Mesodermal cell (in vitro differentiated cells): ENCODE measurements at regions not wholly inside any gene's neighbourhood (a gene's known extent, or its start where the extent isn't known, plus 50 kb on each side); places are given as distances from the start of the nearest gene placed in this dataset.

ENCODE experiments used
- H3K27ac ChIP-seq: 2 replicates; pipeline ENCODE4 v1.7.0; 2013; ENCODE audit warnings: mild to moderate bottlenecking, low read depth, low read length, moderate library complexity; ENCODE audit not compliant: severe bottlenecking
- H3K36me3 ChIP-seq: 2 replicates; pipeline ENCODE4 v1.7.1; 2013; ENCODE audit warnings: mild to moderate bottlenecking, low read length, moderate library complexity; ENCODE audit not compliant: control insufficient read depth, insufficient read depth
- H3K4me1 ChIP-seq: one replicate; pipeline ENCODE4 v1.7.1; 2013; ENCODE audit warnings: mild to moderate bottlenecking, low read length; ENCODE audit not compliant: insufficient read depth, control insufficient read depth, poor library complexity, severe bottlenecking
- H3K4me3 ChIP-seq: 2 replicates; pipeline ENCODE4 v1.7.0; 2013; ENCODE audit warnings: low read length, control low read depth, mild to moderate bottlenecking; ENCODE audit not compliant: insufficient read depth, poor library complexity, severe bottlenecking; ENCODE audit errors: extremely low read depth
- H3K9me3 ChIP-seq: 2 replicates; pipeline ENCODE4 v1.7.1; 2013; ENCODE audit warnings: mild to moderate bottlenecking, low read length, moderate library complexity; ENCODE audit not compliant: control insufficient read depth
- WGBS, 2 experiments: methylation state at CpG; one replicate each; pipeline ENCODE4 v1.1.5; 2013; ENCODE audit warnings: missing lambda C conversion rate in 2 of 2; ENCODE audit not compliant: insufficient coverage in 2 of 2; 5-methylcytosine and 5-hydroxymethylcytosine counted together

- Histone ChIP-seq H3K4me1 (no peaks in the 10 kb centered on the region), H3K27ac (no peak overlapping the region), H3K9me3 (no peaks in the 10 kb centered on the region), H3K36me3 (no peaks in the 10 kb centered on the region), H3K4me3 (no peak overlapping the region)
- 80 to 100% methylated on average over 1 of the region's 2 CpGs for WGBS, 2 experiments
Observed at GRCh38 chr3:59411186-59411585, 361.4 kb upstream of the CFAP20DC start.

GRCh38 chr3:59408047-59408624, 358.3 kb upstream of the CFAP20DC start:
- Histone ChIP-seq H3K4me3 (no peak overlapping the region), H3K27ac (no peak overlapping the region), H3K36me3 (no peaks in the 10 kb centered on the region), H3K9me3 (no peaks in the 10 kb centered on the region), H3K4me1 (no peaks in the 10 kb centered on the region)
- WGBS, 2 experiments, result 100% methylated on average over 1 of the region's 2 CpGs; no CpG with 5 or more reads in 1 of the 2 experiments

GRCh38 chr3:59407425-59407824, 357.6 kb upstream of the CFAP20DC start:
- 79 to 88% methylated on average over 2 of the region's 5 CpGs for WGBS, 2 experiments
- Histone ChIP-seq H3K4me1 (no peaks in the 10 kb centered on the region), H3K4me3 (no peak overlapping the region), H3K9me3 (no peaks in the 10 kb centered on the region), H3K27ac (no peak overlapping the region), H3K36me3 (no peaks in the 10 kb centered on the region)

- Histone ChIP-seq H3K36me3 (no peaks in the 10 kb centered on the region), H3K9me3 (no peaks in the 10 kb centered on the region), H3K4me3 (no peak overlapping the region), H3K4me1 (no peaks in the 10 kb centered on the region), H3K27ac (no peak overlapping the region)
- 86 to 100% methylated on average over 1 of the region's 2 CpGs for WGBS, 2 experiments
Observed at GRCh38 chr3:59406943-59407342, 357.1 kb upstream of the CFAP20DC start.

- Histone ChIP-seq H3K27ac (no peak overlapping the region), H3K9me3 (no peaks in the 10 kb centered on the region), H3K4me3 (no peak overlapping the region), H3K4me1 (no peaks in the 10 kb centered on the region), H3K36me3 (no peaks in the 10 kb centered on the region)
- WGBS, 2 experiments, result 71 to 80% methylated on average over 4 to 5 of the region's 8 CpGs
Observed at GRCh38 chr3:59404851-59405250, 355.0 kb upstream of the CFAP20DC start.

GRCh38 chr3:59404064-59404463, 354.2 kb upstream of the CFAP20DC start:
- H3K36me3 ChIP-seq, result no peaks in the 10 kb centered on the region
- WGBS, 2 experiments, result 79 to 80% methylated on average over 1 of the region's 2 CpGs

GRCh38 chr3:59401924-59402323, 352.1 kb upstream of the CFAP20DC start:
- Histone ChIP-seq H3K9me3 (no peaks in the 10 kb centered on the region), H3K4me3 (no peak overlapping the region), H3K4me1 (no peaks in the 10 kb centered on the region), H3K27ac (no peak overlapping the region), H3K36me3 (no peaks in the 10 kb centered on the region)
- 76 to 95% methylated on average over 2 of the region's 2 CpGs for WGBS, 2 experiments

More at GRCh38 chr3:59404064-59404463, 354.2 kb upstream of the CFAP20DC start:
- Histone ChIP-seq H3K9me3 (no peaks in the 10 kb centered on the region), H3K4me3 (no peak overlapping the region), H3K4me1 (no peaks in the 10 kb centered on the region), H3K27ac (no peak overlapping the region)

- Histone ChIP-seq H3K4me1 (no peaks in the 10 kb centered on the region), H3K27ac (no peak overlapping the region), H3K9me3 (no peaks in the 10 kb centered on the region), H3K4me3 (no peak overlapping the region), H3K36me3 (no peaks in the 10 kb centered on the region)
- no CpG with 5 or more reads among the region's 1 CpG for WGBS, 2 experiments
Observed at GRCh38 chr3:59392116-59392515, 342.3 kb upstream of the CFAP20DC start.

- H3K36me3 ChIP-seq, result no peaks in the 10 kb centered on the region
- no peaks in the 10 kb centered on the region for H3K9me3 ChIP-seq
- no peak overlapping the region for H3K27ac ChIP-seq
- H3K4me3 ChIP-seq, result no peak overlapping the region
- 80 to 82% methylated on average over 6 of the region's 7 CpGs for WGBS, 2 experiments
- H3K4me1 ChIP-seq, result no peaks in the 10 kb centered on the region
Observed at GRCh38 chr3:59391131-59391530, 341.3 kb upstream of the CFAP20DC start.

GRCh38 chr3:59388555-59389270, 338.9 kb upstream of the CFAP20DC start:
- no peaks in the 10 kb centered on the region for H3K36me3 ChIP-seq
- no peak overlapping the region for H3K4me3 ChIP-seq
- H3K4me1 ChIP-seq, result no peaks in the 10 kb centered on the region
- H3K9me3 ChIP-seq, result no peaks in the 10 kb centered on the region
- WGBS, 2 experiments, result 67 to 100% methylated on average over 1 of the region's 3 CpGs
- H3K27ac ChIP-seq, result no peak overlapping the region

GRCh38 chr3:59386165-59386564, 336.3 kb upstream of the CFAP20DC start:
- 85 to 92% methylated on average over 3 of the region's 5 CpGs for WGBS, 2 experiments
- H3K27ac ChIP-seq, result no peak overlapping the region
- H3K9me3 ChIP-seq, result no peaks in the 10 kb centered on the region
- no peak overlapping the region for H3K4me3 ChIP-seq
- no peaks in the 10 kb centered on the region for H3K36me3 ChIP-seq
- no peaks in the 10 kb centered on the region for H3K4me1 ChIP-seq
